HTR-8/SVneo (cell line): ENCODE measurements at regions not wholly inside any gene's neighbourhood (a gene's known extent, or its start where the extent isn't known, plus 50 kb on each side); places are given as distances from the start of the nearest gene placed in this dataset.
"Not testable (repeated sequence)": the region's sequence is repeated elsewhere in the genome, so short reads cannot be mapped to it uniquely, and the experiment has no call there.

ENCODE experiments used
- DNase-seq: peaks from one replicate; pipeline ENCODE4 v3.0.0; 2011; ENCODE audit warnings: low spot score, mixed read lengths; ENCODE audit not compliant: insufficient read length
- FAIRE-seq: peaks from 2 replicates; lab custom pipeline; 2011; peaks lifted over from hg19 to GRCh38; lab: Jason Lieb, UNC

DNA sequence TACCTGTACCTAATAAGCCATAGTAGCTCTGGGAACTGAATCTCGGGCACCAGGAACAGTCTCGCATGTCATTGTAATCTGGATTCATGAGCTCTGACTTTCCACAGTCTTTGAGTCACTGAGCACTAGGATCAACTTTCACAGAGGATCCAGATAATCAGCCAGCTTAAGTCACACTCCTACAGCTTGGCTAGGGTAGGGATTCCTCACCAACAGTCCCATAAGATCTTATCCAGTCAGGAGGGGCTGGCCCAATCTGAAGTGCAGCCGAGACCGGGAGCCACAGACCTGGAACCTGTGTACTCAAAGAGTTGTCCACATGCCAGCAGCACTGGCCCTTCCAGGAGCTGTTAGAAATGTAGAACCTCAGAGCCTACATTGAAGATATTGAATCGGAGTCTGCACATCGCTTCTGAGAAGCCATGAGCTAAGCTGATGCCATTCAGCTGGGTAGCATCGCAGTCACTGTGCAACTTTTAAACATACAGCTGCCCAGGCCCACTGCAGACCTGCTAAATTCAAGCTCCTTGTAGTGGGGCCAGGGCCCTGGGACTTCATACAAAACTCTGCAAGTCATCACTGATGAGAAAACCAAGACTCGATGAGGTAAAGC is 538.8 kb upstream of the B3GAT1 start:
- FAIRE-seq: no peak
- peak; percentile 6 for DNase-seq

DNA sequence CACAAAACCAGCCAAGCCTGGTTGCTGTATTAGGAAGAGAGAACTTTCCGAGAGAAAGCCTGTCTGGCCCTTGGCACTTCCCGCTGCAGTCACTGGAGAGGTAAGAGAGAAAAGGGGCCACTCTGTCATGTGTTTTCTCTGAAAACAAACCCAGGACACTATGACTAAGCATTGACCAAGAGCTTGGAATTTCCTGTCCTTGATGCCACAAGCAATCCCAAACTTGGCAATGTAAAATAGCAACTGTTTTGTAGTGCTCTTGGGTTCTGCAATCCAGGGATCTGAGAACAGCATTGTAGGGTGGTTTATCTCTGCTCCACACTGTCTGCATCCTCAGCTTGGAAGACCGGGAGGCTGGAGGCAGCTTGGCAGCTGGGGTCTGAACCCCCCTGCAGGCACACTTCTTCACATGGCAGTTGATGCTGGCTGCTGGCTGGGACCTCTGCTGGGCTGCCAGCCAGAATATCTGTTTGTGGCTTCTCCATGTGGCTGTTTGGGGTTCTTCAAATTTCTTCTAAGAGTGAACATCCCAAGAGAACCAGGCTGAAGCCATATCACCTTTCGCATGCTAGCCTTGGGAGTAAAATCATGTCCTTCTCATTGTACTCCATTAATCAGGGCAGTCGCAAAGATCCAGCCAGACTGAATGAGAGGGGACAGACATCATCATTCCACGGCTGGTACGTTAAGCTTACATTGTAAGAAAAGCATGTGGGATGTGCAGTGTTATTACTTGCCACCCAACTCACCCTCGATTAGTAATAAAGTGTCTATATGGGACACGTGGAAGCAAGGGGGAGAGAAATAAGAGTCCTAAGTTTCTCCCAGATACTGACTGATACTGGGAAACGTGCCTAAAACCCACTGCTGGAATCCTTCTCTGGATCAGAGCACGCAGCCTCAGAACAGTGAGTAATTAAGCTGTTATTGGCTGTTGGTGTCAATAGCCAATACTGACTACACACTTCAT is 537.4 kb upstream of the B3GAT1 start:
- FAIRE-seq: peak; percentile 23

DNA sequence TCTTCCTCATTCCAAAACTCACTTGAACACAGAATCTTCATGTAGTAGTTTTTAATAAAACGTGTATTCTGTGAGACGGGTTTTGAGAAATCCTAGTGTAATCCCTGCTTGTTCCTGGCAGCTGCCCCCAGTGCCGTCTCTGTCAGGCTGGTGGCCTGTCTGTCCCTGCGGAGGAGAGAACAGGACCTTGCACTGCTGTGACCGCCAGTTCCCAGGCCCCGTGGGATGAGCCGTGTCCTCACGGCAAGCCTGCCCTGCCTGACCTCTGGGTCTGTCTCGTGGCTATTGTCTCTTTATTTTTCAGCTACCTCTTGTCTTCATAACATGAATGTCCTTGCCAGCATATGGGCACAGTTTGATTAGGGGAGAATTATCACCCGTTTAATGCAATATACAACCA is 535.5 kb upstream of the B3GAT1 start:
- DNase-seq (no peak), FAIRE-seq (no peak)

More for the DNA sequence above, 537.4 kb upstream of the B3GAT1 start:
- DNase-seq: peak; percentile 29

DNA sequence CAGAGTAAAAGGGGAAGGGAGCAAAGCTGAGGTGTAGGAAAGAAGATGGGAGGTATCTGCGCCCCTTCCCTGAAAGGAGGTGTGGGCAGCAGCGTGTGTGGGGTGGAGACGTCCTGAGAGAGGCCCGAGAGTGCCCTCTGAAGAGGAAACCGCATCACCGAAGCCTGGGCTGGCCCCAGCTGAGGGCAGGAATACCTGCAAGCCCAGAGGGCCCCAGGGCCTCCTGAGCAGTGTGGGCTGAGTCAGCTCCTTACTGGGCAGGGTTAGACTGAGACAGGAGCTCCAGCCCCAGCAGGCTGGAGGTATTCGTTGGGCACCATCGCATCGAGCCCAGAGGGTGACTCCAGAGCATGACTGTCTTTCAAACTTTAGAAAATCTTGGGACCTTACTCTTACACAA is 534.0 kb upstream of the B3GAT1 start:
- no peak for FAIRE-seq
- no peak for DNase-seq

DNA sequence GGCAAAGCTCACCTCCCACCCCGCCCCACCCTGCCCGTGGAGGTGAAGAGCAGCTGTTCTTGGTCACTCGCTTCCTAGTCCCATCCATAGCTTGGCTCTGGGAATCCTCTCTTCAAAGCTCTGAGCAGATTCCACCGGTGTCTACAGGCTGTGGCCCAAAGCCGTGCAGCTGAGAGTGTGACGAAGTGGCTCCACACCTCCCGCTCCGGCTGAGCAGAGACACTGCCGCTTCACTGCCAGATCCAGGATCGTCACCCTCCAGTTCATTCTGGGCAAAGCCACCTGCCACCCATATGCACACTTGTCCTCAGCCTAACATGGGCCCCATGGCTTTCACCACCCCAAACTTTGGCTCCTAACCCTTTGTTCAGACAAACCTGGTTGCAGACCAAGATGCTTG is 532.9 kb upstream of the B3GAT1 start:
- FAIRE-seq: no peak
- DNase-seq: no peak

DNA sequence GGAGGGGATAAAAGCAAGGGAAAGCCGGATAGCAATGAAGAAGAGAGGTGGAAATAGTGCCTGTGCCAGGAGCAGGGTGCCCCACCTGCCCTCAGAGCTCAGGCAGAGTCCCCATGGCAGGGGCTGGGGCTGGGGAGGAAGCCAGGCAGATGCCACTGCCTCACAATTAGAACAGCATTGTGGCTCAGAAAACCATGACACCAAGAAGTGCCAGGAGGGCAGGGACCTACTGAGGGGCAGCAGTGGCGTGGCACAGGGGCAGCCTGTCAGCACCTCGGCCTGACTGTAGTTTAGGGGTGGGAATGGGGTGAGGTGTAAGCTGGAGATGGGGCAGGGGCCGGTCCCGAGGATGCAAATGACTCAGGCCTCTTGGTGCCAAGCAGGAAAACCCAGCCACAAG is 532.1 kb upstream of the B3GAT1 start:
- FAIRE-seq (no peak), DNase-seq (no peak)

DNA sequence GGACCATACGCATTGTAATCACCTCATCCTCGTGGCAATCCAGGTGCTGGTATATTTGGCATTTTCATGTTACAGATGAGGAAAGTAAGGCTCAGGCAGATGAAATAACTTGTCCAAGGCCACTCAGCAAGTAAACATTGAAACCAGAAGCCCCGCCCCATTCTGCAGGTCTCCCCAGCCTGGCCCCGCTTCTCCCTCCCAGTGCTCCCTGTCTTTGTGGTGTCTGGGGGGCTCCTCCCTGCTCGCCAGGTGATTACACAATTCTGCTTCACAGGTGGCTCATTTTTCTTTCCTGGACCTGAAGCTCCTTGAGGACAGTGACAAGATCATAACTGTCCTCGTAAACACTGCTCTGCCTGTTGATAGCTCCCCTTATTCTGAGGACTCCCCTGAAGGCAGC is 531.5 kb upstream of the B3GAT1 start:
- FAIRE-seq (no peak), DNase-seq (no peak)

DNA sequence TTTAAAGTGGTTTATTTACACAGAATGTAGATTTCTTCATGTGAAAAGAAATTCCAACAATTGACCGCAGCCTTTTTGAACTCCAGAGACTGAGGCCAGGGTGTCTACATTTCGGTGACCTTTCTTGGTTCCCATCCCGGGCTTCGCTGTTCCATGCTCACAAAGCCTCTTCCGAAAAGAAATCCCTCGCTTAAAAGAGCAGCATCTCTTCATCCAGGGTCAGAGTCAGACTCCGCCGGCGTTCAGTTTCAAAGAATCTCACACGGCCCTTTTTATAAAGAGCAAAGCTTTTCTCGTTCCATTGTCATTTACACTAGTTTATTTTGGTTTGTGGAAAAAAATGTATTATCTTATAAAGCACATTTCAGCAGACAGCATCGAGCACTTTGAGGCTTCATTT is 530.6 kb upstream of the B3GAT1 start:
- FAIRE-seq: no peak
- no peak for DNase-seq

DNA sequence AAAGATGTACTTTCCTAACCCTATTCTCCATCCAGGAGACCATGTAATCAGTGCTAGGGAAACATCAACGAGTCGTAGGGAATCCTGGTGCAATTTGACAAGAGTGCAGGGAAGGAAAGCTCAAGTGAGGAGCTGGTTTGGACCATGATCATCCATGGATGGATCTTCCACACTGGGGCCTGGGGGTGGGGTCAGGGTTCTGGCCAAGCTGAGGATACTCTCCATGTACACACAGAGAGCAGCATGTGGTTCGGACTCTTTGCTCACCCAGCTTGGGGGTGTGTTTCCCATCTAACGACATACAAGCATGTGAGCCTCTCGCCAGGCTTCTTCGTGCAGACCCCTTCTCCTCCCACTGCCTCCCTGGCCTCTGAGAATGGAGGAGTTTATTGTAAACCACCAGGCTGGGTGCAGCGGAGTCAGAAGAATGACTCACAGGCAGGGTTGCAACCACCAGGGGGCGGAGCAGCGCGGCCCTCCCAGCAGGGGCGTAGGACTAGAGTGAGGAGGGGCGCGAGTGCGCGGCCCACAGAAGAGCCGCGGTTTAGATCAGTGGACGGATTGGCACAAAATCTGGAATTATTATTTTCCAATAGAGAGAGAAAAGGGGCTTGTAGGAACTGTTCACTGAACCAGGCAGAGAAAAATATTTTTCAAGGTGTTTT is 530.0 kb upstream of the B3GAT1 start:
- not testable (repeated sequence) for DNase-seq, FAIRE-seq

DNA sequence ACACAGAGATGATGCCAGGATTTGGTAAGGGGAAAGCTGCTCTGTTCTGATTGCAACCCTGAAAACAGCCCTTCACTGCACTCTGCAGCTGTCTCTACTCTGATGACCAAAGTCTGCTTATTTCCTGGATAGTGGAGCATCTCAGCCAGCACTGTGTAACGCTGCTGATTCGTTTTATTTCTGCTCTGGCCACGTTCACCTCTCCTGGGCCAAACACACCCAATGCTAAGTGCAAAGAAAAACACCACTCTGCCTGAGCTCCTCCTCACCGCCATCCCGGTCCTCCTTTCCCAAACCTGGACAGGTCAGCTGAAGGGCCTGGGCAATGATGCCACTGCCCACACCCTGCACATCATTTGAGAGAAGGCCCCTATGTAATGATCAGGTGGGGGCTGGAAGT is 529.3 kb upstream of the B3GAT1 start:
- no peak for DNase-seq
- FAIRE-seq: peak; percentile 36

DNA sequence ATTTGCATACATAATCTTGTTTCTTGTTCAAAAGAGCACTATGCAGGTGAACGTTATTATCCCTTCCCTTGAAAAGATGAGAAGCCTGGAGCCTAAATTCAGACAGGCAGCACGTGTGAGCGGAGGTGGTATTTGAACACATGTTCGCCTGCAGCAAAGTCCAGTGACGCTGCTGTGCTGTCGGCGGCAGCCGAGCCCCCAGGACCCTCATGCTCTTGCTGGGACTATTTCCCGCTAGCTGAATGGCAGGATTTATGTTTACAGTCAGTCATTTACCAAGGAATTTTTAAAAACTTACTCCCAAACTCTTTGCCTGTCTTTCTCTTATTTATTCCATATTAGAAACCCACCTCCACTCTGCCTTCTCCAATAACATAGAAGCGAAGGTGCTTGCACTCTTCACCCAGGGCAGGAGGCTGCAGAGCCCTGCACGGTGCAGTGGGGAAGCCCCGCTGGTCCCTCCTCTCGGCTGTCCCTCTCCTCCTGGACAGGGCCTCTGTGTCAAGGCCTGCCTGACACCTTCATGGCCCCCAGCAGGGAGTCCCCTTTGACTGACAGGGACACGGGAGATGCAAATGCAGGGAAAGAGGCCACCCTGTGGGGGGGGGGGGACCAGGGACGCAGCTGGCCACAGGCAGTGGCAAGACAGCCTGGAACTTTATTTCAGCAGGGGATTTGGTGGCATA is 528.5 kb upstream of the B3GAT1 start:
- no peak for FAIRE-seq
- no peak for DNase-seq

DNA sequence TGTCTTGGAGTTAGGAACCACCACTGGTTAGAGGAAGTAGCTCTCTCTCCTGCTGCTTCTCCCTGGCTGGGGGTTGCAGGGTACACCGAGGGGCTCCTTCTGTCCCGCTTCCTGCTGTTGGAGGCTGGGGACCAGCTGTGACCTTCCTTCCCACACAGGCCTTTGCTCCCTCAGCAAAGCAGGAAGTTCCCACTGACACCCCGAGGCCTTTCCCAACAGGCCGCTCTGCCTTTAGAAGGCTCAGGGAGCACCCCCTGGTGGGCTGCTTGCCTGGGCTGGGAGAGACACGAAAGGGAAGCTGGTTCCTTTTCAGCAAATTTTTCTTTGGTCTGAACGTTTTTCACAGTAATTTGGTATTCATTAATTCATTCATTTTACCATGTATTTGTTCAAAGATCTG is 527.9 kb upstream of the B3GAT1 start:
- DNase-seq (no peak), FAIRE-seq (no peak)

DNA sequence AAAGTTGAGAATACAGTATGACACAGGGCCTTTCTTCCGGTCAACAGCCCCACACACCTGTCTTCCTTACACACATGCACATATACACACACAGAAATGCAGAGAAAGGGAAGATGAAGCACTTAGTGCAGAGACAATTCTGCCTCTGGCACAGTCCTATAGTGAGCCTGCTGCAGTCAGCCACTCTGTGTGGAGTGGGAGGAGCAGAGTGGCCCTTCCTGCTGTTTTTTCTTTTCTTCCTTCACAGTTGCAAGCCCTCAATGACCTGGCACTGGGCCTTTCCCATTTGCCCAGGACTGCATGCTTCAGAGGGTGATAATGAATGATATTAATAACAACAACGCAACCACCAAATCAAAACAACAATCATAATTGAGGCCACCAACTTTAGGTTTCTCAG is 527.0 kb upstream of the B3GAT1 start:
- no peak for DNase-seq
- no peak for FAIRE-seq

DNA sequence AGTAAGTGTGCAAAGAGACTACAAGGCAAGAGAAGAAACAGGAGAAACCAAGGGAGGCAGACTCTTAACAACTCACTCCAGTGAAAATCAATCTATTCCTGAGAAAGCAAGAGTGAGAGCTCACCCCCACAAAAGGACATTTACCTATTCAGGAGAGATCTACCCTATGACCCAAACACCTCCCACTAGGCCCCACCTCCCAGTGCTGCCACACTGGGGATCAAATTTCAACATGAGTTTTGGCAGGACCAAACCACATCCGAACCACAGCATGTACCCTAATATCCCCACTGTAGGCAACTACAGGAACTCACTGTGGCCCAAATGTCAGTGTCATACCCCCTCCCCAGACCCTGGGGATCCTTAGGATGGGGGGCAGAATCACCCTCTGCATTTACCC is 526.2 kb upstream of the B3GAT1 start:
- DNase-seq: no peak
- FAIRE-seq: no peak

DNA sequence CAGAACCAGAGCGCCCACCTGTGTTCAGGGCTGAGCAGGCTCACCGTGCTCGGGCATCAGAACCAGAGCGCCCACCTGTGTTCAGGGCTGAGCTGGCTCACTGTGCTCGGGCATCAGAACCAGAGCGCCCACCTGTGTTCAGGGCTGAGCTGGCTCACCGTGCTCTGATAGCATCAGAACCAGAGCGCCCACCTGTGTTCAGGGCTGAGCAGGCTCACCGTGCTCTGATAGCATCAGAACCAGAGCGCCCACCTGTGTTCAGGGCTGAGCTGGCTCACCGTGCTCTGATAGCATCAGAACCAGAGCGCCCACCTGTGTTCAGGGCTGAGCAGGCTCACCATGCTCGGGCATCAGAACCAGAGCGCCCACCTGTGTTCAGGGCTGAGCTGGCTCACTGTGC is 525.2 kb upstream of the B3GAT1 start:
- DNase-seq, FAIRE-seq: not testable (repeated sequence)

DNA sequence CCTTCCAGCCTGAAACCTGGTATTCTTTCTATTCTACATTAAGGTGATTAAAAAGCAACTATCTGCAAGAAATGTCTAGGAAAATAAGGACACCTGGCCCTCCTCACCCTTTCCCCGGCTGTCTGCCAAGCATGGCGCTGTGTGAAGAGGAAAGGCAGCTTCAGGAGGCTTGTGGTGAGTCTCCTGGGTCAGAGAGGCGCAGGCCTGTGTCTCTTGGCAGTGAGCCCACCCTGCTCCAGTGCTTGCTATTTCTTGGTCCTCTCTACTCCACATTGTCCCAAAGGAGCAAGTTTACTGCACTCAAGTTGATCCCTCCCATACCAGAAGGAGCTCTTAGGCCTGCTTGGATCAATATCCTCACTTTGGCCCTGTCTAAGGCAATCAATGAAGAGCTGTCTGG is 520.7 kb upstream of the B3GAT1 start:
- no peak for DNase-seq
- FAIRE-seq: no peak

DNA sequence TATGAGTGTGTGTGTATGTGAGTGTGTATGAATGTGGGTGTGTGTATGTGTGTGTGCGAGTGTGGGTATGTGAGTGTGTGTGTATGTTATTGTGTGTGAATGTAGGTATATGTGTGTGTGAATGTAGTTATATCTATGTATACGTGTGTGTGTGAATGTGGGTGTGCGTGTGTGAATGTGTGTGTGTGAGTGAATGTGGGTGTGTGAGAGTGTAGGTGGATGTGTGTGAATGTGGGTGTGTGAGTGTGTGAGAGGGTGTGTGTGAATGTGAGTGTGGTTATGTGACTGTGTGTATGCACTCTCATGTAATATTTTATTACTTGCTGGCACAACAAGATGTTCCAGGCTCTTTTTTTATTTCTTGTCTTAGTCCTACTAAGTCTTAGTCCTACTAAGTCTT is 513.4 kb upstream of the B3GAT1 start:
- no peak for DNase-seq
- no peak for FAIRE-seq

DNA sequence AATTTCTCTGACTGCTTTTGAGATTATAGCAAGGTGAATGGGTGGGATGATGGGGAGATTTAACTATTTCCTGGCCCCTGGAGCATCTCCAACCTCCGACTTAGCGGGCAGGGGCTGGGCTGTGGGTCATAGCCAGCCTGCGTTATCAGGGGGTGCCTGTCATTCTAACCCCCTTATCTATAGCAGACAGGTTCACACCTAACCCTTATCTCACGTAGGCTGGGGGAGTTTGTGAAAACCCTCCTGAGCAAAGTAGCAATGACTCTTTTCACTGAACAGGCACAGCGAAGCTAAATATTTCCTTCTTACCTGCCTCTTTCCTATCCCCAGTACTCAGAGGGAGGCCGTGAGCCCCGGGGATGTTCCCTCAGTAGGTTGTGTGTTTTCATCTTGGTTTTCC is 511.4 kb upstream of the B3GAT1 start:
- no peak for DNase-seq
- FAIRE-seq: no peak

DNA sequence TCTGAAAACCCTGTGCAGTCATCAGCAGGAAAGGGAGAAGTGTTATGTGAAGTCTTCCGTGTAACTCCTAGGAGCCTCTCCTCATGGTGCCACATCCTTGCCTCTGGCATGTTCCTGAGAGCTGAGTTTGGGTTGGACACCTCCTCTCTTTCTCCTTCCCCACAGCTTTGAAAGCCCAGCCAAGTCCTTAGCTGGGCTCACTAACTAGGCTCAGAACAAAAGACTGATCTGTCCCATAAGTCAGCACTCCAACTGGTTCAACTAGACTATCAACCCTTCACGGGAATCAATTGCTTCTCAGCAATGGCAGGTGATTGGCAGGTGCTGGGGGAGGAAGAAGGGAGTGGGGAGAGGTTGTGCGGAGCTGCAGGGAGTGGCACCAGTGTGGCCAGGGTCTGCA is 509.9 kb upstream of the B3GAT1 start:
- DNase-seq (no peak), FAIRE-seq (no peak)

DNA sequence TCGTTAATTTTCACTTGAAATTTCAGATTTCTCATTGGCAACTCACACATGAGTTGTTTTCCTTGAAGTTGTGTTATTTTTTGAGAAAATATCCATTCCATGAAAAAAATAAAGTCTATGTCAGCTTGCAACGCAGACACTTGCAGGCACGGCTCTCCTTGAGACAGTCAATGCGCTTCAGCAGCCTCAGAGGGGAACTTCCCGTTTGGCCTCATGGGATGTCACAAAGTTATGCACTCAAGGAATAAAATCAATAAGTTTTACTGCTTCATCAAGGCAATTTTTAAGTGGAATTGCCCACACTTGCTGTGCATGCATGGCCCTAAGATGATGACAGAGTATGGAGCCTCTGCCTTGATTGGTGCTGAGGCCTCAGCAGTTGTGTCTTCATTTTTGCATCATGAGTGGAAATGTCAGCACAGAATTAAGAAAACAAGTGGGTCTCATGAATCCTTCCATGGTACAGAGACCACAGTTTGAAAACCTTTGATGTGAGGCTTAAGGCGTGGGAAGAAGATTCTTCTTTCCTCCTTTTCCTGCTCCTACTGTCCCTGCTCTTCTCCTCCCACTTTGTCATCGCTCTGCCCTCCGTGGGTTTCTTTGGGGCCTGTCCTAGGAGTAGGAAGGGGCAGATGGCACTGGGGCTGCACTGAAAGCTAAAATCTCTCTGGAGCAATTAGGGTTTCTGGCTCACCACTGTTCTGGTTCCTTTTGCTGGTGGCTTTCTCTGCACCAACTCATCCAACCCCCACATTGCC is 509.0 kb upstream of the B3GAT1 start:
- DNase-seq (no peak), FAIRE-seq (no peak)
